GM12878 (cell line): ENCODE measurements at regions not wholly inside any gene's neighbourhood (a gene's known extent, or its start where the extent isn't known, plus 50 kb on each side); places are given as distances from the start of the nearest gene placed in this dataset.

Experiments
- ATAC-seq: fragments of 200-7000 bp; cut with Tn5 transposase; 3 replicates; pipeline ENCODE4 v1.9.1; 2020; ENCODE audit warnings: mild to moderate bottlenecking, moderate library complexity
- BruUV-seq: library from RNA; stranded (reverse); fragments of 400-500 nt; replicated peaks from 2 replicates; lab custom pipeline; 2021; lab: Mats Ljungman, UMichigan
- CTCF ChIA-PET: fragments of 300-600 bp; sonication (Branson Sonifier 250); formaldehyde crosslinking; extraction: SDS; loops from one replicate; lab custom pipeline; 2021; ENCODE audit warnings: inconsistent platforms; lab: Yijun Ruan, JAX
- POLR2A ChIA-PET: fragments of 350-600 bp; formaldehyde crosslinking; extraction: SDS; loops from one replicate; lab custom pipeline; 2021; ENCODE audit warnings: inconsistent platforms; lab: Charles Lee
- RAD21 ChIA-PET: fragments of 300-600 bp; sonication (Branson Sonifier 250); formaldehyde crosslinking; loops from one replicate; lab custom pipeline; 2023; ENCODE audit warnings: antibody characterized with exemption; ENCODE audit not compliant: unreplicated experiment; lab: Charles Lee
- SMC1A ChIA-PET: fragments of 300-600 bp; sonication (Branson Sonifier 250); formaldehyde crosslinking; loops from one replicate; lab custom pipeline; 2023; ENCODE audit not compliant: unreplicated experiment, uncharacterized antibody; lab: Charles Lee
- DNase-seq: peaks from one replicate; pipeline ENCODE4 v3.0.0-alpha.2; 2011; ENCODE audit warnings: low read depth, low spot score
- FAIRE-seq: peaks from 3 replicates; lab custom pipeline; 2011; peaks lifted over from hg19 to GRCh38; lab: Jason Lieb, UNC
- H2AFZ ChIP-seq: 2 replicates; pipeline ENCODE4 v1.6.0; 2011; ENCODE audit warnings: low read depth, low read length, control low read depth; ENCODE audit not compliant: control insufficient read depth
- H3K27ac ChIP-seq: 2 replicates; pipeline ENCODE4 v1.5.1; 2011; ENCODE audit warnings: control low read depth; ENCODE audit not compliant: control insufficient read depth, insufficient read depth
- H3K27me3 ChIP-seq, 2 experiments: replicated peaks in 1 of 2; 2 replicates each; pipeline versions ENCODE4 v1.6.0 to v1.6.1; 2011; ENCODE audit warnings: low read length in 1 of 2; ENCODE audit not compliant: control insufficient read depth in 2 of 2, insufficient read depth in 2 of 2
- H3K36me3 ChIP-seq, 2 experiments: 2 replicates each; pipeline ENCODE4 v1.5.1; 2011; ENCODE audit warnings: low read length in 1 of 2; ENCODE audit not compliant: control insufficient read depth in 2 of 2, insufficient read depth in 2 of 2
- H3K4me1 ChIP-seq: 2 replicates; pipeline ENCODE4 v1.6.1; 2011; ENCODE audit warnings: mild to moderate bottlenecking, low read length, moderate library complexity, mixed read lengths; ENCODE audit not compliant: control insufficient read depth, insufficient read depth
- H3K4me2 ChIP-seq: 2 replicates; pipeline ENCODE4 v1.6.0; 2011; ENCODE audit warnings: control low read depth; ENCODE audit not compliant: control insufficient read depth, insufficient read depth
- H3K4me3 ChIP-seq: fragments of 200-600 bp; sonication (generic); 2 replicates; pipeline ENCODE4 v1.5.1; 2016
- H3K79me2 ChIP-seq: 2 replicates; pipeline ENCODE4 v1.6.0; 2011; ENCODE audit warnings: low read length; ENCODE audit not compliant: control insufficient read depth, insufficient read depth
- H3K9ac ChIP-seq: 2 replicates; pipeline ENCODE4 v1.8.0; 2011; ENCODE audit warnings: low read length, control low read depth, mixed read lengths; ENCODE audit not compliant: control insufficient read depth, insufficient read depth
- H3K9me3 ChIP-seq: replicated peaks from 3 replicates; pipeline ENCODE4 v1.5.1; 2011; ENCODE audit warnings: mild to moderate bottlenecking, low read length; ENCODE audit not compliant: control insufficient read depth, insufficient read depth
- H4K20me1 ChIP-seq: 2 replicates; pipeline ENCODE4 v1.6.0; 2011; ENCODE audit not compliant: control insufficient read depth, insufficient read depth
- BMI1 ChIP-seq: fragments of 450-650 bp; IDR thresholded peaks from 2 replicates; pipeline ENCODE4 v1.6.1; 2016; ENCODE audit warnings: mild to moderate bottlenecking, moderate library complexity, borderline replicate concordance
- CBFB ChIP-seq: IDR thresholded peaks from 2 replicates; pipeline ENCODE4 v1.6.1; 2016; ENCODE audit warnings: antibody characterized with exemption, low read depth
- CHD1 ChIP-seq: IDR thresholded peaks from 2 replicates; pipeline ENCODE4 v1.6.1; 2012; ENCODE audit warnings: low read depth, low read length, improper control_type of control experiment
- ESRRA ChIP-seq: IDR thresholded peaks from 2 replicates; pipeline ENCODE4 v1.6.1; 2012; ENCODE audit warnings: mild to moderate bottlenecking, low read length, improper control_type of control experiment
- KAT2A ChIP-seq: conservative IDR thresholded peaks from 2 replicates; pipeline ENCODE4 v1.6.1; 2011; ENCODE audit warnings: low read depth, low read length; ENCODE audit not compliant: control insufficient read depth
- NFYB ChIP-seq: IDR thresholded peaks from 2 replicates; pipeline ENCODE4 v1.6.1; 2011; ENCODE audit warnings: low read depth, mild to moderate bottlenecking, low read length, improper control_type of control experiment, moderate library complexity; ENCODE audit not compliant: insufficient read depth
- NR2C1 ChIP-seq: fragments of 450-650 bp; IDR thresholded peaks from 2 replicates; pipeline ENCODE4 v1.6.1; 2017; ENCODE audit warnings: antibody characterized with exemption, mild to moderate bottlenecking, moderate library complexity
- NR2F1 ChIP-seq: fragments of 450-650 bp; conservative IDR thresholded peaks from 2 replicates; pipeline ENCODE4 v1.6.1; 2017; ENCODE audit warnings: mild to moderate bottlenecking
- WGBS: methylation state at CpG from one replicate; pipeline ENCODE4 v1.1.6; 2016; ENCODE audit warnings: low lambda C conversion rate; ENCODE audit not compliant: insufficient replicate concordance, insufficient coverage; ENCODE audit errors: missing lambda C conversion rate; 5-methylcytosine and 5-hydroxymethylcytosine counted together
- in situ Hi-C: fragments of 300-500 bp; cut with MboI; formaldehyde crosslinking; loops from 9 replicates; pipeline ENCODE4 v1.14.3; 2018; ENCODE audit warnings: mixed read lengths
- intact Hi-C: fragments of 100-400 bp; cut with micrococcal nuclease; formaldehyde crosslinking; loops from one replicate; pipeline ENCODE4 v1.14.2; 2022; ENCODE audit not compliant: unreplicated experiment
- TF ChIP-seq, protein P1 (sequence below), 3 experiments: IDR thresholded peaks in 2 of 3; conservative IDR thresholded peaks in 1 of 3; 2 replicates each; pipeline ENCODE4 v1.5.1; 2011; ENCODE audit warnings: low read depth in 3 of 3, low read length in 3 of 3, mild to moderate bottlenecking in 3 of 3, control low read depth in 2 of 3, moderate library complexity in 2 of 3, inconsistent platforms in 1 of 3, mixed read lengths in 1 of 3; ENCODE audit not compliant: control insufficient read depth in 2 of 3, insufficient read depth in 1 of 3; ENCODE audit errors: extremely low read depth in 1 of 3
- TF ChIP-seq, protein P2 (sequence below): IDR thresholded peaks from 2 replicates; pipeline ENCODE4 v1.6.1; 2011; ENCODE audit warnings: low read depth, mild to moderate bottlenecking, low read length, moderate library complexity, borderline replicate concordance; ENCODE audit errors: extremely low read depth
- TF ChIP-seq, protein P3 (sequence below): fragments of 450-650 bp; IDR thresholded peaks from 2 replicates; pipeline ENCODE4 v1.6.1; 2017; ENCODE audit warnings: low read depth, mild to moderate bottlenecking, moderate library complexity

GRCh38 chr16:85523602-85524364 lies 89.3 kb upstream of the GSE1 start:
- WGBS = 40% methylated on average over 21 of the region's 22 CpGs
- in situ Hi-C loops = no loop called here
- Histone ChIP-seq H3K79me2 (no peaks in the 10 kb centered on the region), H2AFZ (no peak overlapping the region), H3K27ac (no peak overlapping the region), H3K4me2 (no peak overlapping the region), H3K36me3 (no peaks in the 10 kb centered on the region), H3K4me3 (no peak overlapping the region), H3K4me1 (no peaks in the 10 kb centered on the region), H3K27me3 (no peaks in the 10 kb centered on the region; a peak in 1 of 4 replicates), H3K9me3 (no peaks in the 10 kb centered on the region), H4K20me1 (no peaks in the 10 kb centered on the region), H3K9ac (no peak overlapping the region)
- intact Hi-C loops = no loop called here
- TF ChIP-seq BMI1 = no peak
- SMC1A ChIA-PET = no interaction called here
- CTCF ChIA-PET = interaction anchor here (0.8 kb wide), 1 partner anchor 95 kb away, joined by 3 read pairs; no protein-coding TSS in a partner anchor
- no TSS peak for BruUV-seq
- POLR2A ChIA-PET = no interaction called here
- FAIRE-seq = no peak
- RAD21 ChIA-PET = no interaction called here
- peak; percentile 50 for ATAC-seq
- no peak for DNase-seq

GRCh38 chr16:85524365-85524629 lies 88.8 kb upstream of the GSE1 start:
- no peak for FAIRE-seq
- Histone ChIP-seq H3K79me2 (no peaks in the 10 kb centered on the region), H3K4me2 (no peak overlapping the region), H2AFZ (no peak overlapping the region), H3K4me3 (no peak overlapping the region), H3K36me3 (no peaks in the 10 kb centered on the region), H3K9me3 (no peaks in the 10 kb centered on the region), H3K27me3 (no peaks in the 10 kb centered on the region; a peak in 1 of 4 replicates), H3K9ac (no peak overlapping the region), H3K4me1 (no peaks in the 10 kb centered on the region), H4K20me1 (no peaks in the 10 kb centered on the region), H3K27ac (no peak overlapping the region)
- in situ Hi-C loops (no loop called here), intact Hi-C loops (no loop called here)
- DNase-seq = no peak
- TF ChIP-seq CBFB = no peak
- no peak for TF ChIP-seq NR2F1
- TF ChIP-seq, protein P1, sequence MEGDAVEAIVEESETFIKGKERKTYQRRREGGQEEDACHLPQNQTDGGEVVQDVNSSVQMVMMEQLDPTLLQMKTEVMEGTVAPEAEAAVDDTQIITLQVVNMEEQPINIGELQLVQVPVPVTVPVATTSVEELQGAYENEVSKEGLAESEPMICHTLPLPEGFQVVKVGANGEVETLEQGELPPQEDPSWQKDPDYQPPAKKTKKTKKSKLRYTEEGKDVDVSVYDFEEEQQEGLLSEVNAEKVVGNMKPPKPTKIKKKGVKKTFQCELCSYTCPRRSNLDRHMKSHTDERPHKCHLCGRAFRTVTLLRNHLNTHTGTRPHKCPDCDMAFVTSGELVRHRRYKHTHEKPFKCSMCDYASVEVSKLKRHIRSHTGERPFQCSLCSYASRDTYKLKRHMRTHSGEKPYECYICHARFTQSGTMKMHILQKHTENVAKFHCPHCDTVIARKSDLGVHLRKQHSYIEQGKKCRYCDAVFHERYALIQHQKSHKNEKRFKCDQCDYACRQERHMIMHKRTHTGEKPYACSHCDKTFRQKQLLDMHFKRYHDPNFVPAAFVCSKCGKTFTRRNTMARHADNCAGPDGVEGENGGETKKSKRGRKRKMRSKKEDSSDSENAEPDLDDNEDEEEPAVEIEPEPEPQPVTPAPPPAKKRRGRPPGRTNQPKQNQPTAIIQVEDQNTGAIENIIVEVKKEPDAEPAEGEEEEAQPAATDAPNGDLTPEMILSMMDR (IDR thresholded peaks at IDR 0.05 in 2 of 3, conservative IDR thresholded peaks at IDR 0.05 in 1 of 3; ENCODE audit: control insufficient read depth in 2 of 3, extremely low read depth in 1 of 3, insufficient read depth in 1 of 3, low read depth in 3 of 3, low read length in 3 of 3) = no peak
- TF ChIP-seq, protein P2, sequence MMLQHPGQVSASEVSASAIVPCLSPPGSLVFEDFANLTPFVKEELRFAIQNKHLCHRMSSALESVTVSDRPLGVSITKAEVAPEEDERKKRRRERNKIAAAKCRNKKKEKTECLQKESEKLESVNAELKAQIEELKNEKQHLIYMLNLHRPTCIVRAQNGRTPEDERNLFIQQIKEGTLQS = no peak
- no peak for TF ChIP-seq KAT2A
- TF ChIP-seq, protein P3, sequence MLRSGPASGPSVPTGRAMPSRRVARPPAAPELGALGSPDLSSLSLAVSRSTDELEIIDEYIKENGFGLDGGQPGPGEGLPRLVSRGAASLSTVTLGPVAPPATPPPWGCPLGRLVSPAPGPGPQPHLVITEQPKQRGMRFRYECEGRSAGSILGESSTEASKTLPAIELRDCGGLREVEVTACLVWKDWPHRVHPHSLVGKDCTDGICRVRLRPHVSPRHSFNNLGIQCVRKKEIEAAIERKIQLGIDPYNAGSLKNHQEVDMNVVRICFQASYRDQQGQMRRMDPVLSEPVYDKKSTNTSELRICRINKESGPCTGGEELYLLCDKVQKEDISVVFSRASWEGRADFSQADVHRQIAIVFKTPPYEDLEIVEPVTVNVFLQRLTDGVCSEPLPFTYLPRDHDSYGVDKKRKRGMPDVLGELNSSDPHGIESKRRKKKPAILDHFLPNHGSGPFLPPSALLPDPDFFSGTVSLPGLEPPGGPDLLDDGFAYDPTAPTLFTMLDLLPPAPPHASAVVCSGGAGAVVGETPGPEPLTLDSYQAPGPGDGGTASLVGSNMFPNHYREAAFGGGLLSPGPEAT = no peak
- no peak for TF ChIP-seq NFYB
- no peak for TF ChIP-seq ESRRA
- TF ChIP-seq NR2C1 = no peak
- TF ChIP-seq CHD1 = no peak
- no TSS peak for BruUV-seq
- ChIA-PET SMC1A (no interaction called here), POLR2A (no interaction called here), RAD21 (no interaction called here), CTCF (no interaction called here)
- WGBS = 24% methylated on average over 7 of the region's 8 CpGs
- ATAC-seq = no peak
